HG02981 (cell line): ENCODE measurements at regions not wholly inside any gene's neighbourhood (a gene's known extent, or its start where the extent isn't known, plus 50 kb on each side); places are given as distances from the start of the nearest gene placed in this dataset.
A peak's percentile ranks its signal among the peaks of the same experiment; 100 is the strongest.

Experiments used
- ATAC-seq: cut with Tn5 transposase; IDR thresholded peaks from one replicate; pipeline ENCODE4 v1.9.1; 2021; ENCODE audit warnings: mild to moderate bottlenecking, moderate library complexity; ENCODE audit not compliant: unreplicated experiment

DNA sequence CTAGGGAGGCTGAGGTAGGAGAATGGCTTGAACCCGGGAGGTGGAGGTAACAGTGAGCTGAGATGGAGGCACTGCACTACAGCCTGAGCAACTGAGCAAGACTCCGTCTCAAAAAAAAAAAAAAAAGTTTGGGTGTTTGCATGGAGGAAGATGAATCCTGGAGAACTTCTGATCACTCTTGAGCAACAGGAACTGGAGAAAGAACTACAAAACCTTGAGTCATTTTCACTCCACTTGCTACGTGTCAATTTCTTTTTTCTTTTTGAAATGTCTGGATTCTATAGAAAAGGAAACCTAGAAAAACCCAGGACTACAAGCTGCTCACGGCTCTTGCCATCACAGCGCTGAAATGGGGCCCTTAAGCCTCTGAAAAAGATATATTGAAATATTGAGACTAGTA lies 189.6 kb upstream of the NRP1 start:
- ATAC-seq, result no peak

DNA sequence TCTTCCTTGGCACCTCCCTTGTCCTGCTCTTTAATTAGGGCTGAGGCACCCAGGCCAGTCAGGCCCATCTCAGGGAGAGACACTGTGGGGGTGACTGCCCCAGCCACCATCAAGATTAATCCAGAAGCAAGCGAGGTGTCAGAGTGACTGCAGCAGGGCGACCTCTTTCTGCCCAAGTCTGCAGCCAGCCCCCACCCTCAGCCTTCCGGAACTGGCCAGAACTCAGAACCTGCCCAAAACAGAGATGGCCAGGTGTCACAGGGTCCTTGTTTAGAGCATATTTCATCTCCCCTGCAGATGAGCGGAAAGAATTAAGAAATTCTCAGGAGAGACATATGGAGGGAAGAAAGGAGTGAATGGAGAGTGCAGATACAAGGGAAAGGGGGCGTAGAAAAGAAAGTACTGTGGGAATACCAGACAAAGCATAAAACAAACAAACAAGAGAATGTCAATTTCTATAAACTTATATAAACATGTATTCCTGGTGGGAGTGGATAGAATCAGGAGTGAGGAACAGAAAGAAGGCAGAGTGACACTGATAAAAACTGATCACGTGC lies 188.8 kb upstream of the NRP1 start:
- ATAC-seq, result no peak

- no peak for ATAC-seq
These were observed 187.4 kb upstream of the NRP1 start for GRCh38 chr10:33521904-33522303.

DNA sequence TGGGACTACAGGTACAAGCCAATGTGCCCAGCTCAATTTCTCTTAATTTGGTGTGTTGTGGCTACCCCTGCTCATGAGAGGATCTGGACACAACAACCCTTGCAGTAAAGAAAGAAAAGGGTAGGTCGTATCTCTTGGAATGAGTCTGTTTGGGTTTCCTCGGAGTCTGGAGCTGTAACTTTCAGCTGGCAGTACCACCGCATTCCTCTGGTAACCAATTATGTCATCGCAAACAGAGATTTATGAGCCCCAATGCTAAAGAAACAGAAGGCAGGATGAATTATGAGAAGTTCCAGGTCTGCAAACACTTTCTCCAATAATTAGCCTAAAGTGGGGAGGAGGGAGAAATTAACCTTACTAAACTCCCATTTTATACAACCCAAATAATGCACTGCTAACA lies 186.6 kb upstream of the NRP1 start:
- ATAC-seq, result no peak

- ATAC-seq, result no peak
These were observed 185.8 kb upstream of the NRP1 start for GRCh38 chr10:33520223-33520622.

GRCh38 chr10:33519130-33519860 lies 184.8 kb upstream of the NRP1 start:
- ATAC-seq, result no peak

DNA sequence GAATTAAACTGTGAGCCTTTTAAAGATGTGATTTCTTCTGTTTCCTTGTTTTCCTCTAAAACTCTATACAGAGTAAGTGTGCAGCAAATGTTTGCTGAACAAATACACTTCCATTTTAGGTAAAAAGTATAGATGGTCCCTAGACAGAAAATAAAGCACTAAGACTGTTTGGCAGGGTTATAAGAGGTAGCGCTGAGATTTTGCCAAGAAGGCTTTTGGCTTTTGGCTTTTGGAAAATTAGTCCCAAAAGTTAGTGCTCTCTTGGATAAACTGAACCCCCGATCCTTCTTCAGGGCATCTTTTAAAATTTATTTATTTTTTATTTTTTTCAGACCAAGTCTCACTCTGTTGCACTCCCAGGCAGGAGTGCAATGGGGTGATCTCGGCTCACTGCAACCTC lies 175.7 kb upstream of the NRP1 start:
- no peak for ATAC-seq

GRCh38 chr10:33509231-33509831 lies 174.9 kb upstream of the NRP1 start:
- ATAC-seq, result peak; percentile 73

GRCh38 chr10:33507662-33508425 lies 173.4 kb upstream of the NRP1 start:
- no peak for ATAC-seq

- ATAC-seq, result peak; percentile 78
These were observed 172.6 kb upstream of the NRP1 start for GRCh38 chr10:33506838-33507661.

DNA sequence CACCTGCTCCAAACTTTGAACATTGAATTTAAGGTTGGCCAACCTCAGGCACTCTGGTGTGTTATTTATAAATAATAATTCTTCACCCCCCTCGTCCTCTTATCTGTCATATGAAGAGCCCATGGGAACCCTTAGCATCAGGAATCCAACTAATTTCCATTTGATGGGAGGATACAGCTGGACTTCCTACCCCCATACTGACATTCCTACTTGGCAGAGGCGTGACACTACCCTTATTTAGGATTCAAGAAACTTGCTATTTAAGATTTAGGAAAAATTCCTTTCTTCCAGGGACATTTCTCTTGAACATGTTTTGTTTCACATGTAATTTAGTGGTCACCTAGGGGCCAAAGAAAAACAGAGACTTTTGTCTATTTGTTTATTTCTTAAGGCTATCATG lies 171.9 kb upstream of the NRP1 start:
- ATAC-seq, result peak; percentile 2

DNA sequence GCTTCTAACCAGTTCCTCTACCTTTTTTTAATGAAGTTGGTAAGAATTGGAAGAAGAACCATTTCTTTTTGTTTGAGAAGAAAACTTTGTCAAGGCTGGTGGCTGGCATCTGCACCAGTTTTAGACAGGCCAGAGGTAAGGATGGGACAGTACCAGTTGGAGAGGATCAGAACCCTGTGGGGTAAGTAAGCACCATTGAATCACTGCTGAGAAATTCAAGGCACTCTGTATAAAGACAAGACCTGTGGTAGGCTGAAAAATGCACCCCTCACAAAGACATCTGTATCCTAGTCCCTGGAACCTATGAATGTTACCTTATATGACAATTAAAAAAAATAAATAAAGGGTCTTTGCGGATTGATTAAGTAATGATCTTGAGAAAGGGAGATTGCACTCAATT lies 166.7 kb upstream of the NRP1 start:
- ATAC-seq, result no peak

GRCh38 chr10:33498391-33498891 lies 164.0 kb upstream of the NRP1 start:
- ATAC-seq, result no peak

- no peak for ATAC-seq
These were observed 162.9 kb upstream of the NRP1 start for GRCh38 chr10:33497338-33497737.

- ATAC-seq, result no peak
These were observed 161.6 kb upstream of the NRP1 start for GRCh38 chr10:33496096-33496495.

DNA sequence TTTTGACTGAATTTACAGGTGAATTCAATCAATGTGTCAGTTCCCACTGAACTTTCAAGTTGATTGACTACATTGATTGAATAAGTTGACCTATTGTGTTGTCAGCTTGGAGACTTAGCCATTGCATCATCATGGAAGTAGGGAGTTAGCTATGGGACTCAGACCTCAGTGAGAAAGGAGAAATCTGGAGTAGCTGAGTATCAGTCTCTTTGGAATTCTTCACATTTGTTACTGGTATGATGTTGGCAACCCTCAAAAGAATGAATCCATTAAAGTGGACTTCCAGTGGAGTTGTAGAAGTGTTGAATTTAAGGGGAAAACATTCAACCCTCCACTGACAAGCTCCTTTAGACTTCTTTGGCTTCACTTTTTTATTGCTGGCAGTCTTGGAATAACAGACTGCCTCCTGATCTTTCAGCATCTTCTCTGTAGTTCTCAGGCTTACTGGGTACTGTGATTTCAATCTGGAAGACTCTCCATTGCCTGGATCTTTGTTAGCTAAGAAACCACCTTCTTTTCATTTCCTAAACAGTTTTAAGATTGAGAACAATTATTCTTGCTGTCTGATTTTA lies 160.3 kb upstream of the NRP1 start:
- ATAC-seq, result no peak

- no peak for ATAC-seq
These were observed 159.5 kb upstream of the NRP1 start for GRCh38 chr10:33493978-33494377.

- no peak for ATAC-seq
These were observed 159.0 kb upstream of the NRP1 start for GRCh38 chr10:33493497-33493896.

DNA sequence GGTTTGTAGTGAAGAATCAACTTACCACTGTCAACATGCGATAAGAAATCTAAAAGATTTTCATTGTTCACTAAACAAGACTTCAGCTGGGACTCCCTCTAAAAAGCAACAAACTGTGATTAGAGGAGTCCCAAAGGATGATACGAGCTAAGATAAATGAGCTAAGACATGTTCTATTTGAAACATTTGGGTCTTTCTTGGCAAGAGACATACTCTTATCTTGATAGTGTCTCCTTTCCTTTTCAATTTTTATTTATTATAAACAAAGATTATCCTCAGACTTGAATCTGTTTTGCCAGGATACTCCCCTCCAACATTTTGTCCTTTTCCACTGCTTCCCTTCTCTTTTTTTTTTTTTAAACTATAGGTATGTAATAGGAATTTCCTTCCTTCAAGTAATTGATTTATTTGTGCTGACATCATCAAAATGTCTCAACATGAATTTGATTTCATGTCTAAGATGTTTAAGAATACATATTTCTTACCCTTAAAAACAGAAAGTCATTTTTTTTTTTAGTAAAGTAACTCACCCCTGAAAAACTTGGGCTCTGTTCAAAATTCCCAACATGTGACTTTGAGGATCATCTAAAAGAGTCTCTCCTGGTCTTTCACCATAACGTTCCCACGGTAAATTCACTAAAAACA lies 158.4 kb upstream of the NRP1 start:
- no peak for ATAC-seq
